ENCODE measurements at regions not wholly inside any gene's neighbourhood (a gene's known extent, or its start where the extent isn't known, plus 50 kb on each side); places are given as distances from the start of the nearest gene placed in this dataset.

GRCh38 chr16:86202267-86202666 is 303.3 kb downstream of the IRF8 start:
- TF ChIP-seq CTCF (optimal IDR thresholded peaks at IDR 0.05 in 1 of 3, IDR thresholded peaks at IDR 0.05 in 1 of 3, conservative IDR thresholded peaks at IDR 0.05 in 1 of 3; ENCODE audit: extremely low read depth in 1 of 3, insufficient read depth in 2 of 3, low read length in 3 of 3): no peak
- TF ChIP-seq EZH2 (IDR thresholded peaks at IDR 0.05; ENCODE audit: low read length): no peak

Data from keratinocyte (primary cell).